HCT116 (cell line): ENCODE measurements at regions not wholly inside any gene's neighbourhood (a gene's known extent, or its start where the extent isn't known, plus 50 kb on each side); places are given as distances from the start of the nearest gene placed in this dataset.

Source experiments
- ATAC-seq: fragments of 200-7000 bp; cut with Tn5 transposase; 2 replicates; pipeline ENCODE4 v1.9.1; 2020; ENCODE audit warnings: mild to moderate bottlenecking, moderate library complexity
- BruUV-seq: library from RNA; stranded (reverse); fragments of 400-500 nt; replicated peaks from 2 replicates; lab custom pipeline; 2021; lab: Mats Ljungman, UMichigan
- CTCF ChIA-PET: fragments of 300-600 bp; sonication (Branson Sonifier 250); formaldehyde crosslinking; loops from one replicate; lab custom pipeline; 2021; ENCODE audit warnings: antibody characterized with exemption; lab: Charles Lee
- POLR2A ChIA-PET: fragments of 300-600, 350-600 bp; sonication (Branson Sonifier 250); formaldehyde crosslinking; loops from one replicate; lab custom pipeline; 2021; ENCODE audit warnings: antibody characterized with exemption; lab: Charles Lee
- RAD21 ChIA-PET, 2 experiments: fragments of 300-600 bp; sonication (Branson Sonifier 250); formaldehyde crosslinking; loops; one replicate each; lab custom pipeline; 2023; ENCODE audit warnings: low total read pairs in 2 of 2; ENCODE audit not compliant: uncharacterized antibody in 2 of 2, unreplicated experiment in 2 of 2, low non-redundant PET in 1 of 2; lab: Charles Lee
- DNase-seq: peaks from one replicate; pipeline ENCODE4 v3.0.0-alpha.2; 2010; ENCODE audit warnings: low read depth, low spot score
- H2AFZ ChIP-seq: fragments of 200-600 bp; shearing (Covaris generic), sonication (generic); 2 replicates; pipeline ENCODE4 v1.6.1; 2017; ENCODE audit warnings: low read depth, mixed run types, mixed read lengths, antibody characterized with exemption, low read length; ENCODE audit not compliant: poor library complexity, severe bottlenecking
- H3K27ac ChIP-seq: 2 replicates; pipeline ENCODE4 v1.5.1; 2012; ENCODE audit warnings: low read depth, low read length
- H3K27me3 ChIP-seq: fragments of 200-600 bp; sonication (generic); 2 replicates; pipeline ENCODE4 v1.6.1; 2016; ENCODE audit warnings: mixed run types, low read length, mixed read lengths; ENCODE audit not compliant: insufficient read depth
- H3K36me3 ChIP-seq, 2 experiments: fragments of 200-500 bp in 1 of 2; fragments of 200-600 bp in 1 of 2; sonication (Bioruptor generic) in 1 of 2; sonication (generic) in 1 of 2; 2 replicates each; pipeline versions ENCODE4 v1.5.1 to v1.6.1; 2014 to 2016; ENCODE audit warnings: low read length in 2 of 2, inconsistent platforms in 1 of 2, mixed read lengths in 1 of 2, mixed run types in 1 of 2; ENCODE audit not compliant: insufficient read depth in 2 of 2, control insufficient read depth in 1 of 2
- H3K4me1 ChIP-seq, 2 experiments: fragments of 200-600 bp in 1 of 2; sonication (generic) in 1 of 2; 2 replicates each; pipeline versions ENCODE4 v1.5.1 to v1.6.1; 2012 to 2017; ENCODE audit warnings: low read length in 2 of 2, inconsistent platforms in 1 of 2, mild to moderate bottlenecking in 1 of 2, mixed read lengths in 1 of 2, mixed run types in 1 of 2, moderate library complexity in 1 of 2; ENCODE audit not compliant: insufficient read depth in 2 of 2, control insufficient read depth in 1 of 2
- H3K4me2 ChIP-seq: fragments of 200-600 bp; sonication (generic); 2 replicates; pipeline ENCODE4 v1.6.1; 2017; ENCODE audit warnings: mixed run types, low read length, mixed read lengths
- H3K4me3 ChIP-seq, 2 experiments: fragments of 200-600 bp in 1 of 2; sonication (generic) in 1 of 2; replicated peaks in 1 of 2; 2 replicates each; pipeline ENCODE4 v1.5.1; 2011 to 2016; ENCODE audit warnings: low read length in 2 of 2, control low read depth in 1 of 2, low read depth in 1 of 2, mild to moderate bottlenecking in 1 of 2, mixed read lengths in 1 of 2, mixed run types in 1 of 2
- H3K79me2 ChIP-seq: fragments of 200-600 bp; sonication (generic); 2 replicates; pipeline ENCODE4 v1.6.1; 2017; ENCODE audit warnings: mild to moderate bottlenecking, mixed run types, low read length, moderate library complexity, mixed read lengths; ENCODE audit not compliant: insufficient read depth
- H3K9ac ChIP-seq: fragments of 200-600 bp; sonication (generic); 2 replicates; pipeline ENCODE4 v1.6.1; 2016; ENCODE audit warnings: low read length, mixed read lengths
- H3K9me2 ChIP-seq: fragments of 200-600 bp; sonication (generic), shearing (Covaris generic); 2 replicates; pipeline ENCODE4 v1.6.1; 2017; ENCODE audit warnings: mixed run types, mild to moderate bottlenecking, moderate library complexity; ENCODE audit not compliant: insufficient read depth
- H3K9me3 ChIP-seq, 2 experiments: fragments of 200-500 bp in 1 of 2; fragments of 200-600 bp in 1 of 2; sonication (Bioruptor generic) in 1 of 2; sonication (generic) in 1 of 2; 2 replicates each; pipeline ENCODE4 v1.6.1; 2014 to 2017; ENCODE audit warnings: low read length in 2 of 2, mixed read lengths in 2 of 2, inconsistent platforms in 1 of 2, low read depth in 1 of 2, mild to moderate bottlenecking in 1 of 2, mixed run types in 1 of 2, moderate library complexity in 1 of 2; ENCODE audit not compliant: control insufficient read depth in 1 of 2, insufficient read depth in 1 of 2
- H4K20me1 ChIP-seq: fragments of 200-600 bp; sonication (generic), shearing (Covaris generic); 2 replicates; pipeline ENCODE4 v1.6.1; 2017; ENCODE audit warnings: mixed run types, mild to moderate bottlenecking, moderate library complexity; ENCODE audit not compliant: insufficient read depth
- CBX3 ChIP-seq: IDR thresholded peaks from 2 replicates; pipeline ENCODE4 v1.6.1; 2012; ENCODE audit warnings: low read depth
- CEBPB ChIP-seq: IDR thresholded peaks from 2 replicates; pipeline ENCODE4 v1.6.1; 2012; ENCODE audit warnings: low read depth
- EGR1 ChIP-seq: IDR thresholded peaks from 2 replicates; pipeline ENCODE4 v1.6.1; 2012; ENCODE audit warnings: low read depth
- EZH2 ChIP-seq: fragments of 200-600 bp; sonication (generic); IDR thresholded peaks from 2 replicates; pipeline ENCODE4 v1.6.1; 2017; ENCODE audit warnings: antibody characterized with exemption, mixed run types
- EZH2phosphoT487 ChIP-seq: fragments of 200-600 bp; IDR thresholded peaks from 2 replicates; pipeline ENCODE4 v1.6.1; 2018; ENCODE audit warnings: antibody characterized with exemption, borderline replicate concordance
- FOSL1 ChIP-seq: IDR thresholded peaks from 2 replicates; pipeline ENCODE4 v1.6.1; 2012; ENCODE audit warnings: low read depth
- JUND ChIP-seq: IDR thresholded peaks from 2 replicates; pipeline ENCODE4 v1.6.1; 2012
- MAX ChIP-seq: IDR thresholded peaks from 2 replicates; pipeline ENCODE4 v1.6.1; 2012
- POLR2A ChIP-seq: IDR thresholded peaks from 2 replicates; pipeline ENCODE4 v1.7.0; 2011; ENCODE audit warnings: borderline replicate concordance; ENCODE audit not compliant: insufficient read depth, insufficient read length; ENCODE audit errors: extremely low read depth
- POLR2AphosphoS5 ChIP-seq: IDR thresholded peaks from 2 replicates; pipeline ENCODE4 v1.6.1; 2011; ENCODE audit warnings: mild to moderate bottlenecking, low read depth, low read length, moderate library complexity
- SIN3A ChIP-seq: IDR thresholded peaks from 2 replicates; pipeline ENCODE4 v1.6.1; 2012; ENCODE audit warnings: low read depth
- SP1 ChIP-seq: IDR thresholded peaks from 2 replicates; pipeline ENCODE4 v1.6.1; 2012; ENCODE audit warnings: low read depth
- TCF7L2 ChIP-seq: IDR thresholded peaks from 2 replicates; pipeline ENCODE4 v1.7.0; 2011; ENCODE audit warnings: borderline replicate concordance, inconsistent platforms; ENCODE audit not compliant: insufficient read depth, insufficient read length; ENCODE audit errors: extremely low read depth
- ZBTB33 ChIP-seq: IDR thresholded peaks from 2 replicates; pipeline ENCODE4 v1.6.1; 2011; ENCODE audit warnings: mild to moderate bottlenecking, low read length, moderate library complexity; ENCODE audit not compliant: insufficient replicate concordance; ENCODE audit errors: extremely low read depth
- ZFX ChIP-seq: fragments of 450-650 bp; IDR thresholded peaks from 2 replicates; pipeline ENCODE4 v1.6.1; 2017
- ZNF274 ChIP-seq: fragments of 200-500 bp; sonication (Bioruptor generic); IDR thresholded peaks from 2 replicates; pipeline ENCODE4 v1.6.1; 2014; ENCODE audit warnings: mild to moderate bottlenecking, low read depth, low read length, inconsistent platforms
- intact Hi-C: fragments of 100-400 bp; cut with micrococcal nuclease; formaldehyde crosslinking; loops from 2 replicates; pipeline ENCODE4 v1.10.0; 2022
- TF ChIP-seq, protein P1 (sequence below): IDR thresholded peaks from 2 replicates; pipeline ENCODE4 v1.6.1; 2012

GRCh38 chr5:20554001-20554400, 566.0 kb upstream of the CDH18 start:
- H3K4me1 ChIP-seq = no peaks in the 10 kb centered on the region
- ATAC-seq (no peak), DNase-seq (no peak)
- no peak overlapping the region for H2AFZ ChIP-seq
- intact Hi-C loops = no loop called here
- H3K9me2 ChIP-seq = no peaks in the 10 kb centered on the region
- H4K20me1 ChIP-seq = no peaks in the 10 kb centered on the region
- no peak for TF ChIP-seq POLR2A
- TF ChIP-seq ZNF274 = no peak
- no peak for TF ChIP-seq MAX
- no peak for TF ChIP-seq TCF7L2
- no peak for TF ChIP-seq JUND
- TF ChIP-seq EGR1 = no peak
- TF ChIP-seq SP1 = no peak
- TF ChIP-seq SIN3A = no peak
- TF ChIP-seq FOSL1 = no peak
- no peak for TF ChIP-seq EZH2phosphoT487
- TF ChIP-seq EZH2 = no peak
- TF ChIP-seq, protein P1, sequence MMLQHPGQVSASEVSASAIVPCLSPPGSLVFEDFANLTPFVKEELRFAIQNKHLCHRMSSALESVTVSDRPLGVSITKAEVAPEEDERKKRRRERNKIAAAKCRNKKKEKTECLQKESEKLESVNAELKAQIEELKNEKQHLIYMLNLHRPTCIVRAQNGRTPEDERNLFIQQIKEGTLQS = no peak
- TF ChIP-seq POLR2AphosphoS5 = no peak
- no peak for TF ChIP-seq CEBPB
- no peak for TF ChIP-seq ZBTB33
- TF ChIP-seq ZFX = no peak
- TF ChIP-seq CBX3 = no peak
- H3K4me3 ChIP-seq = no peak overlapping the region
- ChIA-PET POLR2A (no interaction called here), CTCF (no interaction called here), RAD21 (no interaction called here)
- H3K27me3 ChIP-seq = no peaks in the 10 kb centered on the region
- no TSS peak for BruUV-seq
- no peaks in the 10 kb centered on the region for H3K79me2 ChIP-seq
- H3K4me2 ChIP-seq = no peak overlapping the region
- peaks cover 16 to 23% of the 10 kb centered on the region in 2 experiments; a peak in 3 of 4 replicates for H3K9me3 ChIP-seq
- no peaks in the 10 kb centered on the region for H3K36me3 ChIP-seq
- H3K9ac ChIP-seq = no peak overlapping the region
- no peak overlapping the region for H3K27ac ChIP-seq
